GM23248 (cell line): ENCODE measurements at regions not wholly inside any gene's neighbourhood (a gene's known extent, or its start where the extent isn't known, plus 50 kb on each side); places are given as distances from the start of the nearest gene placed in this dataset.

Experiments used
- EZH2 ChIP-seq: fragments of 200-600 bp; sonication (generic); IDR thresholded peaks from 2 replicates; pipeline ENCODE4 v1.6.1; 2018; ENCODE audit warnings: antibody characterized with exemption, mild to moderate bottlenecking; ENCODE audit not compliant: insufficient read depth, poor library complexity, severe bottlenecking
- EZH2phosphoT487 ChIP-seq: fragments of 200-600 bp; sonication (generic); IDR thresholded peaks from 2 replicates; pipeline ENCODE4 v1.6.1; 2018; ENCODE audit warnings: antibody characterized with exemption, moderate library complexity, mild to moderate bottlenecking, low read depth; ENCODE audit not compliant: insufficient read depth

DNA sequence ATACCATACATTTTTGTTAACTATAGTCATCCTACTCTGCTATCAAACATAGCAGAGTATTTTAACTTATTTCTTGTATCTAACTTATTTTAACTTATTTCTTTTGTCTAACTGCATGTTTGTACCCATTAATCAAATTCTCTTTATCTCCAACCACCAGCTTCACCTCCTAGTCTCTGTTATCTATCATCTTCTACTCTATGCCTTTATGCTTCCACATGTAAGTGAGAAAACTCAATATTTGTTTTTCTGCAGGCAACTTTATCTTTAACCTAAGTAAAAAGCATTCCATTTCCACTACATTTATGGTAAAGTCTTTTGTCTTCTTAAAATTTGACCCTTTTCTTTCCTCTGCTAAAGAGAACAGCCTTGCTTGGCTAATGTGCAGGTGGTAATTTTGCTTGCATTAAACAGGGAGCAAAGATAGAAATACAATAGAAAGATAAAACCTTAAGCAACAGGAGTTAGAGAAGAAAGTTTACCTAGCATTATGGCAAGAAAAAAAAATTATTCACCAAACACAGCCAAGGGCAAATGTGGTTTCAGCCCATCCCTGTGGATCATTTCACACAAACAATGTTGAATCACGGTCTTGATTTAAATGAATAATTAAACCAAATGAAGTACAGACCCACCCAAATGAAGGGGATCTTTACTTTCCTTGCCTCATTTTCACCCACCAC is 110.9 kb upstream of the TSPAN8 start:
- no peak for TF ChIP-seq EZH2phosphoT487
- no peak for TF ChIP-seq EZH2
